AG10803 (cell line): ENCODE measurements at regions not wholly inside any gene's neighbourhood (a gene's known extent, or its start where the extent isn't known, plus 50 kb on each side); places are given as distances from the start of the nearest gene placed in this dataset.
"Not testable (repeated sequence)": the region's sequence is repeated elsewhere in the genome, so short reads cannot be mapped to it uniquely, and the experiment has no call there.

Experiments
- DNase-seq: peaks from one replicate; pipeline ENCODE4 v3.0.0; 2010; ENCODE audit warnings: low read depth
- H3K4me3 ChIP-seq: 2 replicates; pipeline ENCODE4 v1.5.1; 2011; ENCODE audit warnings: mild to moderate bottlenecking, low read length, control low read depth
- TF ChIP-seq, protein P1 (sequence below): conservative IDR thresholded peaks from 2 replicates; pipeline ENCODE4 v1.5.1; 2011; ENCODE audit warnings: mild to moderate bottlenecking, low read length, control low read depth, inconsistent platforms

DNA sequence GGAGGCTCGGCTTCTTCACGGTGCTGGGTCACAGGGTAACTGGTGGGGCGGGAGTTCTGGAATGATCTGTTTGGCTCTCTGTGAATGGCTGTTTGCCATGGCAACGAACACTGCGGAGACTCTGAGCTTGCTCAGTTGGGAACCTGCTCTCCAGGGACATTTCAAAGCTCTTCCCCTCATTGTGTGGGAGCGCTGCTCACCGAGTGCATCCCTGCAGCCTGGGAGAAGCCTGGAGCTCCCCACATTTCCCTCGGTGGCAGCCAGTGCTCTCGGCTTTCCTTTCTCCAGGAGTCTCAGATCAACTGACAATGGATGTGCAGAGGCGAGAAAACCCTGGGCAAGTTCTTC, 57.6 kb upstream of the CACUL1 start:
- no peak overlapping the region for H3K4me3 ChIP-seq
- no peak for DNase-seq
- TF ChIP-seq, protein P1, sequence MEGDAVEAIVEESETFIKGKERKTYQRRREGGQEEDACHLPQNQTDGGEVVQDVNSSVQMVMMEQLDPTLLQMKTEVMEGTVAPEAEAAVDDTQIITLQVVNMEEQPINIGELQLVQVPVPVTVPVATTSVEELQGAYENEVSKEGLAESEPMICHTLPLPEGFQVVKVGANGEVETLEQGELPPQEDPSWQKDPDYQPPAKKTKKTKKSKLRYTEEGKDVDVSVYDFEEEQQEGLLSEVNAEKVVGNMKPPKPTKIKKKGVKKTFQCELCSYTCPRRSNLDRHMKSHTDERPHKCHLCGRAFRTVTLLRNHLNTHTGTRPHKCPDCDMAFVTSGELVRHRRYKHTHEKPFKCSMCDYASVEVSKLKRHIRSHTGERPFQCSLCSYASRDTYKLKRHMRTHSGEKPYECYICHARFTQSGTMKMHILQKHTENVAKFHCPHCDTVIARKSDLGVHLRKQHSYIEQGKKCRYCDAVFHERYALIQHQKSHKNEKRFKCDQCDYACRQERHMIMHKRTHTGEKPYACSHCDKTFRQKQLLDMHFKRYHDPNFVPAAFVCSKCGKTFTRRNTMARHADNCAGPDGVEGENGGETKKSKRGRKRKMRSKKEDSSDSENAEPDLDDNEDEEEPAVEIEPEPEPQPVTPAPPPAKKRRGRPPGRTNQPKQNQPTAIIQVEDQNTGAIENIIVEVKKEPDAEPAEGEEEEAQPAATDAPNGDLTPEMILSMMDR, result no peak

- H3K4me3 ChIP-seq, DNase-seq: not testable (repeated sequence)
Observed at GRCh38 chr10:118813001-118813400, 58.2 kb upstream of the CACUL1 start.

GRCh38 chr10:118816471-118817168, 61.9 kb upstream of the CACUL1 start:
- no peak for DNase-seq
- H3K4me3 ChIP-seq, result no peak overlapping the region
- TF ChIP-seq, protein P1, result no peak

- no peak overlapping the region for H3K4me3 ChIP-seq
- DNase-seq, result no peak
- TF ChIP-seq, protein P1, result no peak
Observed at GRCh38 chr10:118817328-118818068, 62.7 kb upstream of the CACUL1 start.

DNA sequence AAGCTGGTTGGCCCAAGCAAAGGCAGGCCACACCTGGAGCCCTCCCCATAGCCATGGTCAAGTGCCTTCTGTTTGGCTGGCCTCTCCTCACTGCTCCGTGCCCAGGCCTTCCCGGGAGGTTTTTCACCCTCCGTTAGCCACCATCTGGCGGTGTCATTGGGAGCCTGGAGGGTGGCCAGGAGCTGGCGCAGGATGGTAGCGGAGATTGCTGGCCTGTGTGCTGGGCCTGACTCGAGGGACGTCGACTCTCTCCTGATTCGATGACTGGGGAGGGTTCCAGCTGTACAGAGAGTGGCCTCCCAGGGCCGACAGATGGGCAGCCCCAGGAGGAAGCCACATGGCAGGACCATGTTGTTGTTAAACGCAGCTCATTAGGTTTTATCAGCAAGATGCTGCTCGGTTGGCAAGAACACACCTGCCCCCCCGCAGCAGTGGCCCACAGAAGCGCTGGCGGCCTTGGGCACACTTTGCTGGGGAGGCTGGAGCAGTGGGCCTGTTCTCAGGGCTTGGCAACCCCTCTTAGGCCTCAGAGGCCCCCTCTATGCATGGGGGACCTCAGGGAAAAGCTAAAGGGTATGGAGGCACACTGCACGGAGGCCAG, 64.0 kb upstream of the CACUL1 start:
- DNase-seq, result no peak

GRCh38 chr10:118820326-118821116, 65.8 kb upstream of the CACUL1 start:
- TF ChIP-seq, protein P1, result no peak
- no peak for DNase-seq
- H3K4me3 ChIP-seq, result no peak overlapping the region

More for the DNA sequence above, 64.0 kb upstream of the CACUL1 start:
- H3K4me3 ChIP-seq, result no peak overlapping the region
- TF ChIP-seq, protein P1, result no peak

GRCh38 chr10:118823256-118823907, 68.6 kb upstream of the CACUL1 start:
- TF ChIP-seq, protein P1, result no peak
- no peak for DNase-seq
- no peak overlapping the region for H3K4me3 ChIP-seq
